ENCODE measurements at regions not wholly inside any gene's neighbourhood (a gene's known extent, or its start where the extent isn't known, plus 50 kb on each side); places are given as distances from the start of the nearest gene placed in this dataset.

DNA sequence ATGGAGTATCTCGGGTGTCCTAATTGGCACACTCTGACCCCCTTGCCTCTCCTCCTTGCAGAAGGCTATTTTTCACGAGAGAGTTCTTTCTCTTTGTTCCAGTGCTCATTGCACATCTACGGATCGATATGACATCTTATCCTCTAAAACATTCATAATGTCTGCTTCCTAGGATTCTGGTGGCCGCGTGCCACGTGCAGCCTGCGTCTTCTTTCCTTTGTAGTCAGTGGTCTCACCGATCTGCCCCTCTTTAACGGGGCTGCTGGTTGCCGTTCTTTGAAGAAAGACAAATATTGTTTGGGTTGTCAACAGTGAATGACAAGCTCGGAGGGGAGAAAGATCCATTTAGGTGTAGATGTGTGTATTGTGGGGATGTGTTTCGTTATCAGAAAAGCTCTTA, 252.4 kb upstream of the WWC1 start:
- Histone ChIP-seq H3K36me3 (ENCODE audit: control insufficient read depth, insufficient read depth, low read length) (no peaks in the 10 kb centered on the region), H3K9me3 (ENCODE audit: control insufficient read depth, low read length) (no peaks in the 10 kb centered on the region), H3K4me3 (ENCODE audit: insufficient read depth, low read depth, low read length, poor library complexity, severe bottlenecking) (no peak overlapping the region), H3K27me3 (replicated peaks; ENCODE audit: control insufficient read depth, insufficient read depth, low read length, poor library complexity, severe bottlenecking) (no peaks in the 10 kb centered on the region), H3K4me1 (ENCODE audit: control insufficient read depth, insufficient read depth, low read length, poor library complexity, severe bottlenecking) (no peaks in the 10 kb centered on the region), H3K27ac (ENCODE audit: insufficient read depth, low read length, poor library complexity, severe bottlenecking) (no peak overlapping the region)
- DNase-seq, result no peak

DNA sequence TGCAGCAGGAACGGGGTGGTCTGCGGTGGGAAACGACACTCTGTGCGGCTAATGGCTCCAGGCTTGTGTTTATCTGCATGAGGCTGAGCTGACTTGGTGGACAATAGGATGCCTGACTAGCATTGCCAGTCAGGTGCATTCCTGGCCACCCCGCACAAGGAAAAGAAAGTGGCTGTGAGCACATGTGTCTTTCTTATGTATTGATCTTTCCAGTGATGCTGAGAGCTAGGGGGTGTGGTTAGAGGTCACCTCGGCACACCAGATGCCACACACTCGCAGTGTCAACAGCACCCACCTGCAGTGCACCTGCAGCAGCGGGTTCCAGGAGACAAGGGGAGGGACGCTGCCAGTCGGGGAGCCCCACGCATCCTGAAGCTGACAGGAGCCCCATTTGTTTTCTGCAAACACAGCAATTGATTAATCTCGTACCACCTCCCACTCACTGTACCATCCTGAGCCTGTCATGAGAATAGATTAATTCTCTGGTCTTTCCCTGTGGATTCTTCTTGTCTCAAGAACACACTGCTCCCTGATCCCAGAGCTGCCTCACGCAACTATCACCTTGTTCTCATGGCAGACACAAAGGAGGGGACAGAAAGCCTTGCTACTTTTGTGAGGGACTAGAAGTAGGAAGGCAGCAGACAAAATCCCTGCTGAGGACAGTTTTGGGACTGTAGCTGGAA, 251.7 kb upstream of the WWC1 start:
- H3K4me3 ChIP-seq (ENCODE audit: insufficient read depth, low read depth, low read length, poor library complexity, severe bottlenecking), result no peak overlapping the region
- no peak overlapping the region for H3K27ac ChIP-seq (ENCODE audit: insufficient read depth, low read length, poor library complexity, severe bottlenecking)
- H3K36me3 ChIP-seq (ENCODE audit: control insufficient read depth, insufficient read depth, low read length), result no peaks in the 10 kb centered on the region
- DNase-seq, result no peak
- H3K4me1 ChIP-seq (ENCODE audit: control insufficient read depth, insufficient read depth, low read length, poor library complexity, severe bottlenecking), result no peaks in the 10 kb centered on the region
- H3K9me3 ChIP-seq (ENCODE audit: control insufficient read depth, low read length), result no peaks in the 10 kb centered on the region
- H3K27me3 ChIP-seq (replicated peaks; ENCODE audit: control insufficient read depth, insufficient read depth, low read length, poor library complexity, severe bottlenecking), result no peaks in the 10 kb centered on the region

DNA sequence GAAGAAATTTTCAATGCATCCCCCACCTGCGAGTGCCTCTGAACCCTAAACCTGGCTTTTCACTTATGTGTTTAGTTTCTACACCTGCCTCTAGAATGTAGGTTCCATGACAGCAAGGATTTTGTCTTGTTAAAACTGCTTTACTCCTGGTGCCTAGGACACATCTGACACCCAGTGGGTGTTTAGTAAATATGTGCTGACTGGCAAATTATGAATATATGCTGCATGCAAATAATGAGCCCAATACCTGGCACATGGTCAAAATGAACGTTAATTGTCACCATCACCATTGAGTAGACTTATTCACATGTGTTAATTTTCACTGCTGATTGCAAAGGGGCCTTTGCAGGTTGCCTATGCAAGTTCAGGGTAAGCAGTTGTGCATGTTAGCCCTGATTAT, 249.9 kb upstream of the WWC1 start:
- no peak for DNase-seq
- no peaks in the 10 kb centered on the region for H3K4me1 ChIP-seq (ENCODE audit: control insufficient read depth, insufficient read depth, low read length, poor library complexity, severe bottlenecking)
- no peak overlapping the region for H3K4me3 ChIP-seq (ENCODE audit: insufficient read depth, low read depth, low read length, poor library complexity, severe bottlenecking)
- H3K27ac ChIP-seq (ENCODE audit: insufficient read depth, low read length, poor library complexity, severe bottlenecking), result no peak overlapping the region
- H3K27me3 ChIP-seq (replicated peaks; ENCODE audit: control insufficient read depth, insufficient read depth, low read length, poor library complexity, severe bottlenecking), result no peaks in the 10 kb centered on the region
- H3K9me3 ChIP-seq (ENCODE audit: control insufficient read depth, low read length), result no peaks in the 10 kb centered on the region
- H3K36me3 ChIP-seq (ENCODE audit: control insufficient read depth, insufficient read depth, low read length), result no peaks in the 10 kb centered on the region

DNA sequence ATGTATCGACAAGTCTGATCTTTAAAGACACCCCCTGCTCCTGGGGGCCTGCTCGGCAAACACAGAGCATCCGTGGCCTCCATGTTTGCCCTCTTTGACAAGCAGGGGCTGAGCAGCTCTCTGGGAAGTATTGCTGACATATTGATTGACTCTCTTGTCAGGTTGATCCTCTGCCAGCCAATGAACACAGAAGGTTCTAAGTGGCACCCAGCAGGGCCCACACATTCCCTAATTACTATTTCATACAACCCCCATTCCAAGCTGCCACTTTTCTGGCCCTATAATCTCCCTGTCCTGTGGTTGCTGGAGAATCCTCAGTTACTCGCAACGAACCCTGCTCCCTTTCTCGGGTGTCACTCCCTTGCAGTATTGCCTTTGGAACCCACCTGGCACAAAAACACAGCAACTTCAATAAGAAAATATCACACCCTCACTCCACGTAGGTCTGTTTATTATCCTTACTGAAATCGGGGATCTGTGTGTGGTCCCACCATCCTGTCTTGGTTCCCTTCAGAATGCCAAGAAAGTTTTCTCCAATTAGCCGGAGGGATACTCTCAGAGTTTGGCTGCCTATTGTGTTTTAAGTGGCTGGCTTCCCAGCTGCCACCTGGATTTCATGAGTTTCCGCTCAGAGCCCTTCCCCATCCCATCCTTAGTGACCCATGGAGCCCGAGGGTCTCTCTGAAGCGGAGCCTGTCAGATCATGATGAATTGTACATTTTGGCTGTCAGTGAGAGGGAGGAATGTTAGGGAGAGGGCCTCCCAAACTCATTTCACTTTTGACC, 249.0 kb upstream of the WWC1 start:
- Histone ChIP-seq H3K9me3 (ENCODE audit: control insufficient read depth, low read length) (no peaks in the 10 kb centered on the region), H3K27ac (ENCODE audit: insufficient read depth, low read length, poor library complexity, severe bottlenecking) (no peak overlapping the region), H3K4me1 (ENCODE audit: control insufficient read depth, insufficient read depth, low read length, poor library complexity, severe bottlenecking) (no peaks in the 10 kb centered on the region), H3K36me3 (ENCODE audit: control insufficient read depth, insufficient read depth, low read length) (no peaks in the 10 kb centered on the region), H3K27me3 (replicated peaks; ENCODE audit: control insufficient read depth, insufficient read depth, low read length, poor library complexity, severe bottlenecking) (no peaks in the 10 kb centered on the region), H3K4me3 (ENCODE audit: insufficient read depth, low read depth, low read length, poor library complexity, severe bottlenecking) (no peak overlapping the region)
- DNase-seq, result no peak

DNA sequence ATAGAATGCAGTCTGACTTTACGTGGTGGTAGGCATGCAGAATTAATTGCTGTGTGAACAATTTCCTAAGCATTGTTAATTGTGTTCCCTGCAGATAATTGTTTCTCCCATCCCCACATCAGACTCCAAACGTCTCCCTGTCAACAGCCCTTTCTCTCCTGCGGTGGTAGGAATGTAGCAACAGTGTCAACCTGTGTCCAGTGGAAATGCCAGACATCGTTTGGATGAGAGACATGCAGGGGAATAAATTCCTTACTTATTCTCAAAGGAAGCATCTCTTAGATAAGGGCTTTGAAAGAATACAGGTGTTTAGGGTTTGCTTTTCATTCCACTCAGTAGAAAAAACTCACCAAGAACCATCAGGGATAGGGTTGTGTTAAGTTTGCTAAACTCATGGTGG, 245.3 kb upstream of the WWC1 start:
- Histone ChIP-seq H3K4me3 (ENCODE audit: insufficient read depth, low read depth, low read length, poor library complexity, severe bottlenecking) (no peak overlapping the region), H3K27me3 (replicated peaks; ENCODE audit: control insufficient read depth, insufficient read depth, low read length, poor library complexity, severe bottlenecking) (no peaks in the 10 kb centered on the region), H3K36me3 (ENCODE audit: control insufficient read depth, insufficient read depth, low read length) (no peaks in the 10 kb centered on the region), H3K4me1 (ENCODE audit: control insufficient read depth, insufficient read depth, low read length, poor library complexity, severe bottlenecking) (no peaks in the 10 kb centered on the region), H3K27ac (ENCODE audit: insufficient read depth, low read length, poor library complexity, severe bottlenecking) (no peak overlapping the region), H3K9me3 (ENCODE audit: control insufficient read depth, low read length) (no peaks in the 10 kb centered on the region)
- no peak for DNase-seq

DNA sequence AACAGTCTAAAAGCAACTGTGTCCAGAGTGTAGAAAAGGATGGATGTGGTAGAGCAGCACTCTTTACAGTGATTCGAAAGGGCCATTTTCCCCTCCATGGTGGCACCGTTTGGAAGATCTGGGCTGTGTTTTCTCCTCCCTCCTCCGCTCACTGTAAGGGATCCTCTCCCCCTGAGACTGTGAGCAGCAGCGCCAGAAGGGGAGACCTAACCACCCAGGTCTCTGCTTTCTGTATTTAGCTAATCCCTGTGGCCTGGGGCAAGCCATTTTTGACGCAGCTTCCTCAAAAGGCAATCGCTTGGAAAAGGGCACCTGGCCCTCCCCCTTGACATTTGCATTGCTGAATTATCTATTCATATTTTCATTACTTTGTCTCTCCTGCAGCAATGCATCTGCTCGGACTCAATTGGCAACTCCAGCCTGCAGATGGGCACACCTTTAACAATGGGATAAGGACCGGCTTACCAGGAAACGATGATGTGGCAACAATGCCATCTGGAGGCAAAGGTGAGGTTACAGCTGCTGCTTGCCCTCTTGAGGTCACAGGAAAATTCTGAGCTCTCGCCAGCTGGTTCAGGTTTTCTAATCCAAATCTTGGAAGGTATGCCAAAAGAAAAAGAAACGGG, 244.3 kb upstream of the WWC1 start:
- no peaks in the 10 kb centered on the region for H3K9me3 ChIP-seq (ENCODE audit: control insufficient read depth, low read length)
- no peaks in the 10 kb centered on the region for H3K4me1 ChIP-seq (ENCODE audit: control insufficient read depth, insufficient read depth, low read length, poor library complexity, severe bottlenecking)
- no peak overlapping the region for H3K27ac ChIP-seq (ENCODE audit: insufficient read depth, low read length, poor library complexity, severe bottlenecking)
- no peaks in the 10 kb centered on the region for H3K36me3 ChIP-seq (ENCODE audit: control insufficient read depth, insufficient read depth, low read length)
- H3K27me3 ChIP-seq (replicated peaks; ENCODE audit: control insufficient read depth, insufficient read depth, low read length, poor library complexity, severe bottlenecking), result no peaks in the 10 kb centered on the region
- H3K4me3 ChIP-seq (ENCODE audit: insufficient read depth, low read depth, low read length, poor library complexity, severe bottlenecking), result no peak overlapping the region
- no peak for DNase-seq

DNA sequence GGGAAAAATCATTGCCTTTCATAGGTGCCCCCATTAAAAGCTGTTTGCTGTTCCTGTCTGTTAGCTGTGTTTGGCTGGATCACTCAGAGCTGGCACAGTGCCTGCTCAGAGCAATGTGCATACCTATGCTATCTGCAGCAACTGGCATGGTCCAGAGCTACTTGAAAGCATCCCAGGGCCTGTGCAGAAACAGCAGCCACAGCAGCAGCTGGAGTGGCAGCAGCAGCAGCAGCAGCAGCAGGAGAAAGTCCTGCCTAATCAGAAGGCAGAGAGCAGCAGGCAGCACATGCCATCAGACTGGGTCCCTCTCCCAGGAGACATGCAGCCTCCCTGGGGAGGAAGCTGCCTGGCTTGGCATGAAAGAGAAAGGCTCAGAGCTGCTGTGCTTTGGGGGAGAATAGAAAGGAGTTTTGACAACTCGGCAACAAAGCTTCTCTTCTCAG, 243.8 kb upstream of the WWC1 start:
- H3K4me3 ChIP-seq (ENCODE audit: insufficient read depth, low read depth, low read length, poor library complexity, severe bottlenecking), result no peak overlapping the region
- no peaks in the 10 kb centered on the region for H3K27me3 ChIP-seq (replicated peaks; ENCODE audit: control insufficient read depth, insufficient read depth, low read length, poor library complexity, severe bottlenecking)
- no peaks in the 10 kb centered on the region for H3K4me1 ChIP-seq (ENCODE audit: control insufficient read depth, insufficient read depth, low read length, poor library complexity, severe bottlenecking)
- H3K36me3 ChIP-seq (ENCODE audit: control insufficient read depth, insufficient read depth, low read length), result no peaks in the 10 kb centered on the region
- no peak overlapping the region for H3K27ac ChIP-seq (ENCODE audit: insufficient read depth, low read length, poor library complexity, severe bottlenecking)
- no peaks in the 10 kb centered on the region for H3K9me3 ChIP-seq (ENCODE audit: control insufficient read depth, low read length)
- no peak for DNase-seq

DNA sequence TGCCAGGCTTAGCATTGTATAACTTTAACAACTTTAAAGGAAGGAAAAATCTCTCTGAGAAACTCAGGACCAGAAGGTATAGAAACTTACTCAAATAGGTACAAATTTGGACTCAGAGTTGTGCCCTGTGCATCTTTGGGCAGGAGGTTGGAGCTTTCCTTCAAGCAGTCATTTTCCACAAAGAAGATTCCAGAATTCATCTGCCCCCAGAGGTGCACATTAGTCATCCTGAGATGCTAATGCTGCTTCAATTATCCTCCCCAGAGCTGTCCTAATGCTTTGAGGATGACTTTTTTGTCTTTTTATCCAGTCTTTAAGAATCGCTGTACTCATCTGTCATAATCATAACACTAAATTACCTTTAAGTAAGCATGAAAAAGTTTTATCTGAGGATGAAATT, 243.0 kb upstream of the WWC1 start:
- no peak for DNase-seq
- Histone ChIP-seq H3K4me3 (ENCODE audit: insufficient read depth, low read depth, low read length, poor library complexity, severe bottlenecking) (no peak overlapping the region), H3K9me3 (ENCODE audit: control insufficient read depth, low read length) (no peaks in the 10 kb centered on the region), H3K4me1 (ENCODE audit: control insufficient read depth, insufficient read depth, low read length, poor library complexity, severe bottlenecking) (no peaks in the 10 kb centered on the region), H3K36me3 (ENCODE audit: control insufficient read depth, insufficient read depth, low read length) (no peaks in the 10 kb centered on the region), H3K27ac (ENCODE audit: insufficient read depth, low read length, poor library complexity, severe bottlenecking) (no peak overlapping the region), H3K27me3 (replicated peaks; ENCODE audit: control insufficient read depth, insufficient read depth, low read length, poor library complexity, severe bottlenecking) (no peaks in the 10 kb centered on the region)

DNA sequence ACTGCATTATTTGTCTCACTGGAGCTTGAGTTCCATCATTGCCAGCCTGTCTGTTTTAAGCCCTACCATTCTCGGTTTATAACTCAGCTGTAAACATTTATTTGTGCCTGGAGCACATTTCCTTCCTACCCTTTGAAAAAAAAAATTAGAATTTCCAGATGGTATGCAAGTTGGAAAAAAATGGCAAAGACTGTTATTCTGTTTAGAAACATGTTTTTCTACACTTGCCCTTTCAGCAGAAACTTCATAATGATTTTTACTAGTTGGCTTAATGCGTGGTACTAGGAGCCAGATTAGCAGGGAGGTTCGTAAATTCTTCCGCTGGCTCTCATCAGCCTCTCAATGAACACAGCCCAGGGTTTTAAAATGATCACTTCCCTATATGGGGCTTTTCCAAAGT, 238.8 kb upstream of the WWC1 start:
- no peaks in the 10 kb centered on the region for H3K36me3 ChIP-seq (ENCODE audit: control insufficient read depth, insufficient read depth, low read length)
- no peak overlapping the region for H3K4me3 ChIP-seq (ENCODE audit: insufficient read depth, low read depth, low read length, poor library complexity, severe bottlenecking)
- H3K4me1 ChIP-seq (ENCODE audit: control insufficient read depth, insufficient read depth, low read length, poor library complexity, severe bottlenecking), result no peaks in the 10 kb centered on the region
- H3K27me3 ChIP-seq (replicated peaks; ENCODE audit: control insufficient read depth, insufficient read depth, low read length, poor library complexity, severe bottlenecking), result no peaks in the 10 kb centered on the region
- H3K9me3 ChIP-seq (ENCODE audit: control insufficient read depth, low read length), result no peaks in the 10 kb centered on the region
- no peak for DNase-seq
- H3K27ac ChIP-seq (ENCODE audit: insufficient read depth, low read length, poor library complexity, severe bottlenecking), result no peak overlapping the region

DNA sequence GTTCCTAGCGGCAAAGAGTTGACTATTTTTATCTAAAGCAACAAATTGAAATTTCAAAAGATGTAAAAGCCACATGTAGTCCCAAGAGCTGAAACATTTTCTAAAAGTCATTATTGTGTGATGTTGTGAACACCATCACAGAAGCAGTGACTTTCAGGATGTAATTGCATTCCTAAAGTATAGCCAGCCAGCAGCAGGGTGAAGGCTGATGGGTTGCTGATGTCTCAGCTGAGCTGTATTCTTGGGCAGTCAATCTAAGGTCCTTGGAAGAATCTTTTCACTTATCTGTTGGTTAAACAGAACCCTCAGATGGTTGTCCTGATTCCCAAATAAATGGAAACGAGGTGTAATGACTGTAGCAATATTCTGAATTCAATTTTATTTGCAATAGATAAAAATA, 237.4 kb upstream of the WWC1 start:
- no peak for DNase-seq
- no peak overlapping the region for H3K4me3 ChIP-seq (ENCODE audit: insufficient read depth, low read depth, low read length, poor library complexity, severe bottlenecking)
- H3K36me3 ChIP-seq (ENCODE audit: control insufficient read depth, insufficient read depth, low read length), result no peaks in the 10 kb centered on the region
- no peaks in the 10 kb centered on the region for H3K27me3 ChIP-seq (replicated peaks; ENCODE audit: control insufficient read depth, insufficient read depth, low read length, poor library complexity, severe bottlenecking)
- no peaks in the 10 kb centered on the region for H3K9me3 ChIP-seq (ENCODE audit: control insufficient read depth, low read length)
- H3K4me1 ChIP-seq (ENCODE audit: control insufficient read depth, insufficient read depth, low read length, poor library complexity, severe bottlenecking), result no peaks in the 10 kb centered on the region
- no peak overlapping the region for H3K27ac ChIP-seq (ENCODE audit: insufficient read depth, low read length, poor library complexity, severe bottlenecking)

Data from effector memory CD4-positive, alpha-beta T cell (primary cell).